Endothelial cell of umbilical vein (primary cell): ENCODE measurements at regions not wholly inside any gene's neighbourhood (a gene's known extent, or its start where the extent isn't known, plus 50 kb on each side); places are given as distances from the start of the nearest gene placed in this dataset.

Experiments used
- BruUV-seq: library from RNA; stranded (reverse); fragments of 400-500 nt; replicated peaks from 2 replicates; lab custom pipeline; 2021; lab: Mats Ljungman, UMichigan
- CTCF ChIA-PET: fragments of 300-600, 350-600 bp; sonication (Branson Sonifier 250); formaldehyde crosslinking; loops from one replicate; lab custom pipeline; 2021; ENCODE audit warnings: antibody characterized with exemption, inconsistent platforms; lab: Charles Lee
- POLR2A ChIA-PET: fragments of 300-600, 350-600 bp; sonication (Branson Sonifier 250); formaldehyde crosslinking; loops from one replicate; lab custom pipeline; 2021; ENCODE audit warnings: antibody characterized with exemption, inconsistent platforms; lab: Charles Lee
- DNase-seq: peaks from one replicate; pipeline ENCODE4 v3.0.0-alpha.2; 2011; ENCODE audit warnings: low read depth, low spot score
- FAIRE-seq: peaks from 2 replicates; lab custom pipeline; 2011; peaks lifted over from hg19 to GRCh38; lab: Jason Lieb, UNC
- H2AFZ ChIP-seq: 2 replicates; pipeline ENCODE4 v1.6.0; 2012; ENCODE audit warnings: low read depth, low read length, control low read depth, inconsistent platforms
- H3K27ac ChIP-seq: 2 replicates; pipeline ENCODE4 v1.5.1; 2011; ENCODE audit warnings: low read depth, mild to moderate bottlenecking, control low read depth, low read length, moderate library complexity; ENCODE audit not compliant: insufficient read depth
- H3K27me3 ChIP-seq, 2 experiments: 2 replicates each; pipeline versions ENCODE4 v1.6.0 to v1.6.1; 2011; ENCODE audit warnings: low read length in 2 of 2, mixed read lengths in 1 of 2; ENCODE audit not compliant: control insufficient read depth in 2 of 2, insufficient read depth in 2 of 2
- H3K36me3 ChIP-seq, 2 experiments: 2 replicates in 1 of 2; 3 replicates in 1 of 2; pipeline ENCODE4 v1.5.1; 2011; ENCODE audit warnings: low read length in 2 of 2, mild to moderate bottlenecking in 1 of 2, moderate library complexity in 1 of 2; ENCODE audit not compliant: control insufficient read depth in 2 of 2, insufficient read depth in 2 of 2; ENCODE audit errors: extremely low read depth in 1 of 2
- H3K4me1 ChIP-seq: 3 replicates; pipeline ENCODE4 v1.5.1; 2011; ENCODE audit warnings: mild to moderate bottlenecking, low read length; ENCODE audit not compliant: control insufficient read depth, insufficient read depth; ENCODE audit errors: extremely low read depth
- H3K4me2 ChIP-seq: 2 replicates; pipeline ENCODE4 v1.6.1; 2011; ENCODE audit warnings: low read length, control low read depth, mixed read lengths; ENCODE audit not compliant: insufficient read depth
- H3K4me3 ChIP-seq, 3 experiments: fragments of 200-600 bp in 1 of 3; sonication (generic), shearing (Covaris generic) in 1 of 3; replicated peaks in 1 of 3; 2 replicates each; pipeline ENCODE4 v1.5.1; 2011 to 2016; ENCODE audit warnings: control low read depth in 3 of 3, low read length in 3 of 3, mild to moderate bottlenecking in 2 of 3, inconsistent platforms in 1 of 3, low read depth in 1 of 3, moderate library complexity in 1 of 3; ENCODE audit not compliant: insufficient read depth in 1 of 3
- H3K79me2 ChIP-seq: 2 replicates; pipeline ENCODE4 v1.6.0; 2012; ENCODE audit warnings: low read length, inconsistent platforms; ENCODE audit not compliant: control insufficient read depth, insufficient read depth
- H3K9ac ChIP-seq: replicated peaks from 2 replicates; pipeline ENCODE3; 2011; ENCODE audit warnings: low read length, control low read depth; ENCODE audit not compliant: insufficient read depth; ENCODE audit errors: extremely low read depth
- H3K9me1 ChIP-seq: replicated peaks from 3 replicates; pipeline ENCODE4 v1.6.0; 2011; ENCODE audit warnings: mild to moderate bottlenecking, low read length; ENCODE audit not compliant: control insufficient read depth, insufficient read depth; ENCODE audit errors: extremely low read depth
- H3K9me3 ChIP-seq: replicated peaks from 2 replicates; pipeline ENCODE4 v1.5.1; 2012; ENCODE audit warnings: low read length, inconsistent platforms; ENCODE audit not compliant: control insufficient read depth, insufficient read depth
- H4K20me1 ChIP-seq: replicated peaks from 2 replicates; pipeline ENCODE3; 2011; ENCODE audit warnings: mild to moderate bottlenecking, low read length; ENCODE audit not compliant: control insufficient read depth, insufficient read depth; ENCODE audit errors: extremely low read depth
- CTCF ChIP-seq, 2 donors: IDR thresholded peaks; 1 replicate in 1 of 2; 2 replicates in 1 of 2; pipeline ENCODE4 v1.5.1; 2011; ENCODE audit warnings: low read length in 2 of 2, mild to moderate bottlenecking in 2 of 2, moderate library complexity in 2 of 2, control low read depth in 1 of 2, inconsistent platforms in 1 of 2, low read depth in 1 of 2; ENCODE audit not compliant: insufficient read depth in 1 of 2; ENCODE audit errors: extremely low read depth in 1 of 2
- EZH2 ChIP-seq: IDR thresholded peaks from 2 replicates; pipeline ENCODE4 v1.6.1; 2012; ENCODE audit warnings: borderline replicate concordance, low read depth, mild to moderate bottlenecking, moderate library complexity, low read length, inconsistent platforms; ENCODE audit not compliant: severe bottlenecking
- FOS ChIP-seq: IDR thresholded peaks from 2 replicates; pipeline ENCODE4 v1.6.1; 2011; ENCODE audit warnings: mild to moderate bottlenecking, low read length, moderate library complexity, borderline replicate concordance; ENCODE audit not compliant: insufficient read depth
- GATA2 ChIP-seq: IDR thresholded peaks from 2 replicates; pipeline ENCODE4 v1.7.0; 2011; ENCODE audit warnings: low read depth, mild to moderate bottlenecking, moderate library complexity, mixed read lengths, low read length; ENCODE audit not compliant: insufficient read length, insufficient read depth
- JUN ChIP-seq: IDR thresholded peaks from 2 replicates; pipeline ENCODE4 v1.6.1; 2011; ENCODE audit warnings: borderline replicate concordance, low read depth; ENCODE audit not compliant: insufficient read length, insufficient read depth
- MAX ChIP-seq: IDR thresholded peaks from 2 replicates; pipeline ENCODE4 v1.6.1; 2011; ENCODE audit not compliant: insufficient read depth, insufficient read length
- MYC ChIP-seq: IDR thresholded peaks from one replicate; pipeline ENCODE4 v1.6.1; 2011; ENCODE audit warnings: mild to moderate bottlenecking, low read depth, low read length
- POLR2A ChIP-seq: IDR thresholded peaks from 2 replicates; pipeline ENCODE4 v1.6.1; 2012; ENCODE audit warnings: low read depth, mild to moderate bottlenecking, control low read depth, low read length
- POLR2AphosphoS5 ChIP-seq: IDR thresholded peaks from 2 replicates; pipeline ENCODE4 v1.6.1; 2012; ENCODE audit warnings: low read depth, mild to moderate bottlenecking, control low read depth, low read length, moderate library complexity; ENCODE audit not compliant: insufficient read depth
- dilution Hi-C: fragments of 300-500 bp; cut with MboI; formaldehyde crosslinking; loops from one replicate; pipeline ENCODE4 v1.15.0; 2019; ENCODE audit warnings: low sequenced_read_pairs; ENCODE audit not compliant: extremely low pct_ligation_motif_present
- intact Hi-C: fragments of 100-400 bp; cut with micrococcal nuclease; formaldehyde crosslinking; loops from one replicate; pipeline ENCODE4 v1.10.0; 2022

GRCh38 chrX:13153796-13154195 lies 109.4 kb upstream of the FAM9C start:
- intact Hi-C loops (no loop called here), dilution Hi-C loops (no loop called here)
- H2AFZ ChIP-seq, result no peak overlapping the region
- no peaks in the 10 kb centered on the region for H3K9me3 ChIP-seq
- no peak overlapping the region for H3K4me3 ChIP-seq
- CTCF ChIA-PET, result no interaction called here
- no peaks in the 10 kb centered on the region for H3K9me1 ChIP-seq
- DNase-seq (no peak), FAIRE-seq (no peak)
- H3K4me1 ChIP-seq, result no peaks in the 10 kb centered on the region
- H3K79me2 ChIP-seq, result no peaks in the 10 kb centered on the region
- H3K27me3 ChIP-seq, result no peaks in the 10 kb centered on the region
- H3K36me3 ChIP-seq, result no peaks in the 10 kb centered on the region
- TF ChIP-seq JUN, result no peak
- no peak overlapping the region for H3K27ac ChIP-seq
- no peak overlapping the region for H3K9ac ChIP-seq
- H4K20me1 ChIP-seq, result no peaks in the 10 kb centered on the region
- no TSS peak for BruUV-seq
- POLR2A ChIA-PET, result no interaction called here
- no peak overlapping the region for H3K4me2 ChIP-seq

GRCh38 chrX:13152518-13153185 lies 108.2 kb upstream of the FAM9C start:
- DNase-seq (no peak), FAIRE-seq (no peak)
- Histone ChIP-seq H2AFZ (no peak overlapping the region), H3K27ac (no peak overlapping the region), H3K79me2 (no peaks in the 10 kb centered on the region), H3K27me3 (no peaks in the 10 kb centered on the region), H3K36me3 (no peaks in the 10 kb centered on the region), H3K4me2 (no peak overlapping the region), H4K20me1 (no peaks in the 10 kb centered on the region), H3K4me1 (no peaks in the 10 kb centered on the region), H3K9me3 (no peaks in the 10 kb centered on the region), H3K4me3 (no peak overlapping the region), H3K9ac (no peak overlapping the region), H3K9me1 (no peaks in the 10 kb centered on the region)
- dilution Hi-C loops (no loop called here), intact Hi-C loops (no loop called here)
- ChIA-PET CTCF (no interaction called here), POLR2A (no interaction called here)
- TF ChIP-seq EZH2 (no peak), POLR2A (no peak), MAX (no peak), GATA2 (no peak), FOS (no peak), CTCF (IDR thresholded peaks at IDR 0.05; ENCODE audit: extremely low read depth in 1 of 2, insufficient read depth in 1 of 2, low read depth in 1 of 2, low read length in 2 of 2) (no peak), JUN (no peak), MYC (no peak), POLR2AphosphoS5 (no peak)
- BruUV-seq, result no TSS peak
